WTC11 (cell line): ENCODE measurements at regions not wholly inside any gene's neighbourhood (a gene's known extent, or its start where the extent isn't known, plus 50 kb on each side); places are given as distances from the start of the nearest gene placed in this dataset.

Experiments used
- NR3C1 ChIP-seq: sonication (generic); formaldehyde crosslinking; conservative IDR thresholded peaks from 2 replicates; pipeline ENCODE4 v1.8.1; 2023; ENCODE audit warnings: low read depth, mild to moderate bottlenecking, missing genetic modification reagents
- SOX15 ChIP-seq: fragments of 250-450 bp; sonication (Bioruptor Pico); IDR thresholded peaks from 2 replicates; pipeline ENCODE4 v1.9.0; 2021; ENCODE audit warnings: mild to moderate bottlenecking
- SP1 ChIP-seq: sonication (generic); formaldehyde crosslinking; conservative IDR thresholded peaks from 2 replicates; pipeline ENCODE4 v1.8.1; 2022; ENCODE audit warnings: missing genetic modification reagents
- TP53 ChIP-seq: sonication (generic); formaldehyde crosslinking; IDR thresholded peaks from 2 replicates; pipeline ENCODE4 v1.8.1; 2023; ENCODE audit warnings: mild to moderate bottlenecking, missing genetic modification reagents
- ZNF232 ChIP-seq: sonication (generic); formaldehyde crosslinking; IDR thresholded peaks from 2 replicates; pipeline ENCODE4 v1.8.0; 2022; ENCODE audit warnings: mild to moderate bottlenecking, missing genetic modification reagents
- TF ChIP-seq, protein P1 (sequence below): fragments of 200-600 bp; IDR thresholded peaks from 2 replicates; pipeline ENCODE4 v1.8.0; 2022; ENCODE audit warnings: antibody characterized with exemption
- TF ChIP-seq, protein P2 (sequence below): sonication (generic); formaldehyde crosslinking; IDR thresholded peaks from 2 replicates; pipeline ENCODE4 v1.8.1; 2023; ENCODE audit warnings: mild to moderate bottlenecking, missing genetic modification reagents, moderate library complexity

DNA sequence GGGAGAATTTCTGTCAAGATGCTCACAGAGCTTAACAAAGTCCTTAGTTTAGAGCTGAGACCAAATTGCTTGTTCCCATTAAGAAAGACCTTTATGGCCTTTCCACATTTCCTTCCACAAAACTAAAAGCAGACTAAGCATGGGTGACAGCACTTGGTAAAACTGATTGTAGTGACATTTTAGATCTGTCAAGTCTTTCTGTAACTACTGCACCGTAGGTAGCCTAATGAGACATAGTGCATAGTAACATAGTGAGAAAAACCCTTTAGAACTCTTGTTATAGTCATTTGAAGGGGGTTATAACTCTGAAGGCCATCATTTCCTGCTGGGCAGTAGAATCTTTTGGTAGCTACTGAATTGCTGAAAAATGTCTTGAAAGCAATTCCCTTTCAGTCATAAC, 990.9 kb upstream of the CNTN5 start:
- TF ChIP-seq SOX15 (CRISPR knock-in tag) (no peak), SP1 (CRISPR knock-in tag) (no peak), NR3C1 (no peak), ZNF232 (CRISPR knock-in tag) (no peak), TP53 (CRISPR knock-in tag) (no peak)
- TF ChIP-seq, protein P1, sequence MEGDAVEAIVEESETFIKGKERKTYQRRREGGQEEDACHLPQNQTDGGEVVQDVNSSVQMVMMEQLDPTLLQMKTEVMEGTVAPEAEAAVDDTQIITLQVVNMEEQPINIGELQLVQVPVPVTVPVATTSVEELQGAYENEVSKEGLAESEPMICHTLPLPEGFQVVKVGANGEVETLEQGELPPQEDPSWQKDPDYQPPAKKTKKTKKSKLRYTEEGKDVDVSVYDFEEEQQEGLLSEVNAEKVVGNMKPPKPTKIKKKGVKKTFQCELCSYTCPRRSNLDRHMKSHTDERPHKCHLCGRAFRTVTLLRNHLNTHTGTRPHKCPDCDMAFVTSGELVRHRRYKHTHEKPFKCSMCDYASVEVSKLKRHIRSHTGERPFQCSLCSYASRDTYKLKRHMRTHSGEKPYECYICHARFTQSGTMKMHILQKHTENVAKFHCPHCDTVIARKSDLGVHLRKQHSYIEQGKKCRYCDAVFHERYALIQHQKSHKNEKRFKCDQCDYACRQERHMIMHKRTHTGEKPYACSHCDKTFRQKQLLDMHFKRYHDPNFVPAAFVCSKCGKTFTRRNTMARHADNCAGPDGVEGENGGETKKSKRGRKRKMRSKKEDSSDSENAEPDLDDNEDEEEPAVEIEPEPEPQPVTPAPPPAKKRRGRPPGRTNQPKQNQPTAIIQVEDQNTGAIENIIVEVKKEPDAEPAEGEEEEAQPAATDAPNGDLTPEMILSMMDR: no peak
- TF ChIP-seq, protein P2, sequence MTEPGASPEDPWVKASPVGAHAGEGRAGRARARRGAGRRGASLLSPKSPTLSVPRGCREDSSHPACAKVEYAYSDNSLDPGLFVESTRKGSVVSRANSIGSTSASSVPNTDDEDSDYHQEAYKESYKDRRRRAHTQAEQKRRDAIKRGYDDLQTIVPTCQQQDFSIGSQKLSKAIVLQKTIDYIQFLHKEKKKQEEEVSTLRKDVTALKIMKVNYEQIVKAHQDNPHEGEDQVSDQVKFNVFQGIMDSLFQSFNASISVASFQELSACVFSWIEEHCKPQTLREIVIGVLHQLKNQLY (CRISPR knock-in tag): no peak
